ENCODE measurements at regions not wholly inside any gene's neighbourhood (a gene's known extent, or its start where the extent isn't known, plus 50 kb on each side); places are given as distances from the start of the nearest gene placed in this dataset.

GRCh38 chr15:98493966-98494511 is 154.3 kb upstream of the IGF1R start:
- no peak for DNase-seq

DNA sequence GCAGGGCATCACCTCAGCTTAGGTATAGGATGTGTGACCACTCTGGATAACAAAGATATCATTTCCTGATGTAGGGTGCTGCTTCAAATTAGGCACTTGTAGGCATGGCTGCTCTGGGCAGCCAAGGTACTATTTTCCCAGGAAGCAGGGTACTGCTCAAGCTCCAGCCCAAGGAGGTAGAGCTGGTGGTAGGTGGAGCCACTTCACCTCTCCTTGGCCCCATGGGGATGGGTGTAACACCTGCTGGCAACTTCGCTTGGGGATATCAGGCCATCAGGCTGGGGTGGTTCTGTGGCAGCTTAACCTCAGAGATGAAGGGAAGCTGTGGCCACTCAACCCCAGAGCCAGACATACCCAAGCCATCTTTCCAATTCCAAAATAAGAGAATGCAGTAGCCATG is 147.1 kb upstream of the IGF1R start:
- no peak for DNase-seq

DNA sequence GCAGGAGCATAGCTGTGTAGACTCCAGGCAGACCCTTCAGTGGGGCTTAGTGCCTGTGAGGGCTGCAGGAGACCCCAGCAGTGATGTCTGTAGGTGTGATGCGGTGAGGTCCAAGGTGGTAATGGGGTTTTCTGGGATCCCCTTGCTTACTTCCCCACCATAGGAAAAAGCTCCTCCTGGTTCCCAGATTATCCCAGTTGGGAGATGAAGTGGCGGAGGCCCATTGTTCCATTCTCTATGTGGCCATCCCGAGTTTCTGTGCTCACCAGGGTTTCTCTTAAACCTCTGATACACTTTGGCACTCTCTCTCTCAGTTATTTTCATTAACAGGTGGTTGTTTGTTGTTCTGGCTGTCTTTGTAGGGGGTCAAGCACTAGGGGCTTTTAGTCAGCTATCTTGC is 146.7 kb upstream of the IGF1R start:
- no peak for DNase-seq

DNA sequence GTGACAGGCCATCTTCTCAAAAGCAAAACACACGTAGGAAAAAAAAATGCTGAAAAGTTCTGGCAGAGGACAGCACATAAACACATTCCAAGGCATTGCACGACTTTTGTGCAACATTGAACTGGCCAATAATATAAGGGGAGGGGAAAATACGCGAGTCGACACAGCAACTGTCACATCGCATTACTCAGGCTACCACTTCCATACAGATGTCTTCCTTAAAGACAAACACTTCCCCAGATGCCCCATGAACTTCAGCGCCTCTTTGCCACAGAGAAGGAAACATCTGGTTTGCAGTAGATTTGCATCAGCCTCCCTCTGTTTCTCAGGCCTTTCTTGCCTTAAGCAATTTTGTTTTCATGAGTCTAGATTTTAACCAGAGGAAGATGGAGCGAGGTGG is 144.4 kb upstream of the IGF1R start:
- DNase-seq = no peak

- DNase-seq = no peak
Measured at GRCh38 chr15:98504998-98505397, 143.3 kb upstream of the IGF1R start.

GRCh38 chr15:98505611-98506031 is 142.7 kb upstream of the IGF1R start:
- DNase-seq = no peak

GRCh38 chr15:98506172-98506571 is 142.2 kb upstream of the IGF1R start:
- DNase-seq = no peak

DNA sequence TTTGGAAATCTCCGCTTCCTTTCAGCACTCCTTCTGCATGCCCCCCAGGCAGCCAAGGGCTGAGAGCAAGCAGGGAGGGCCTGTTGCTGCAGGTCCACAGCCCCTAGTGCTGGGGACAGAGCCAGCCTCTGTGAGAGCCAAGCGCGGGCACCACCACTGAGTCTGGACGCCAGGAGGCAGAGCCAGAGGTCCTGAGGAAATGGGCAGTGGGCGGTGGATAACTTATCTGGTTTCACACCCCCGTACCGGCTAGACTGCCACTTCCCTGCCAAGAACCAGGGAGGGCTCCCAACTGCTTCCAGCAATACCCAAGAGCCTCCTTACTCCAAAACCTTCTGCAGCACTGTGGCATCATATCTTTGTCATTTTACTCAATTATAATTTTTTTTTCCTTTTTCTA is 141.6 kb upstream of the IGF1R start:
- no peak for DNase-seq

GRCh38 chr15:98513428-98513986 is 134.8 kb upstream of the IGF1R start:
- no peak for DNase-seq

DNA sequence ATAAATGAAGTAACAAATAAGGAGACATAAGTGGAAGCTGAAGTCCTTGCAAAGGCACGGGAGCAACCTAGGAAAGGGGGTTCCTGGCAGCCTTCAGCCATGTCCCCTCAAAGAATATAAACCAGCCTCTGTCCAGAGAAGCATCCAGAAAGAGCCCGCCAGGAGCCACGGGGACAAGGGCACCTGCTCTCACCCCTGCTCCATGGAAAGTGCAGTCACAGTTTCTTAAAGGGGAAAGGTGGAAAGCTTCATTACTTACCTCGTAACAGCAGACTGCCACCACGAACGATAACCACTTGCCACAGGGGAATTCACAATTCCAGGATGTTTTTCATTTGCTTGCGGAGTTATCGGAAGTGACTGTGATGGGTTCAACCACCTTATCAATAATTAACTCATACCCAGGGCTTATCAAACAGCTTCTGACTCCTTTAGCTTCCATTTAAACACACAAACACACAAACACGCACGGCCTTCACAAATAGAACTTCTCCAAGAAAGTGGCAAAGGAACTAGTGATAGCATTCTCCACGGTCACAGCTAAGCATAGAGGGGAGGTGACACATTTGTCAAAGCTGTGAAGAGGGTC is 134.2 kb upstream of the IGF1R start:
- no peak for DNase-seq

DNA sequence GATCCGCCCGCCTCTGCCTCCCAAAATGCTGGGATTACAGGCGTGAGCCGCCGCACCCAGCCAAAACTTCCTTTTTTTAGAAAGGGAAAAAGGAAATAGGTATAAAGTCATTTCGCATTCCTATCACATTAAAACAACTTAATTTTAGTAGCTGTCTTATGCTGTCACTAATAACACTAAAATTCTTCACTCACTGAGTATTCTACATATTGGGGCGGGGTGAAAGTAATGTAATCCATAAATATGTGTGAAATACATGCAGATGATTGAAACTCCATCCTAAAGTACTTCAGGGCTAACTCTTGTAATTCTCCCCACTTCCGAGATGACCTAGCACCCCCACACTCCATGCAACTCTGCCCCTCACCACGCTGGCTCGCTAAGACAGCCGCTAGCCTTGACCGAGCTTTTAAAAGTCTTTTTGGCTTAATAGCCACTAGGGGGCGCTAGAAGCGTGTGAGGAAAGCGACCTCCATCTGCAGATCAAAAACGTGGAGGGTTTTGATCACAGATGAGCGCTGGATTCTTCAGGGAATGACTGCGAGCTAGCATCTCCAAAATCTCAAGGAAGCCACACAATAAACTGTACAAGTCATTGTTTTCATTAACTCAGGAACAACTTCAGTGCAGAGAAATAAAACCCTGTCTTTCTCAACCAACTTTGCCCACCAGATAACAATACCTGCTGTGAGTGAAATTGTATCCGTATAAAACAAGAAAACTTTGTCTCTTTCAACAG is 129.3 kb upstream of the IGF1R start:
- DNase-seq = peak; percentile 50

DNA sequence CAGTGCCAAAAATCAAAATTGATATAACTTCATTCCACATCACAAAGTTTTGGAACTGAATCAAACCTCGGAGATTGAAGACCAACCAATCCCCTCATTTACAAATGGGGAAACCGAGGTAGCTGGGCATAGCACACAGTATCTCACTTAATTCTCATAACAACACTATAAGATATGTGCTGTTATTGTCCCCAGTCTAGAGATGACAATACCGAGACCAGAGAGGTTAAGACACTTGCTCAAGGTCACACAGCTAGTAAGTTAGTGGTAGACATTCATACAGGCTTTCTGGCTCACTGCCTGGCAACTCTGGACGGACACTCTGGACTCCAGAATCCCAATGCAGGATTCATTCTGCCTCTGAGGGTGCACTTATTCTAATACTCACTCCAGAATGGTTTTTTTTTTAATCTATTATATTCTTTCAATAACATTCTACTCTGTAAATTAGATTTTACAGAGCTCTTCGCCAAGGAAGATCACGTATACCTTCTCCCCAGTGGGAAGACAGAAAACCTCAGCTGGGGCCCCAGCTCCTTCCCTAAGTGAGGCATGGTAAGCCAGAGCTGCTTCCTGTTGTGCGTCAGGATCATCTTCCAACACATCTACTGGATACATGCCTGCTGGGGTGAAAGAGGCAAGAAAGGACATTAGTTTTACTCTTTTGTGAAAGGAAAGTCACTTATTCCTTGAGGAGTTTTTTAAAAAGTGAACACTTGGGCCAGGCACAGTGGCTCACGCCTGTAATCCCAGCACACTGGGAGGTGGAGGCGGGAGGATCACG is 128.4 kb upstream of the IGF1R start:
- no peak for DNase-seq

- no peak for DNase-seq
Measured at GRCh38 chr15:98522127-98522526, 126.2 kb upstream of the IGF1R start.

DNA sequence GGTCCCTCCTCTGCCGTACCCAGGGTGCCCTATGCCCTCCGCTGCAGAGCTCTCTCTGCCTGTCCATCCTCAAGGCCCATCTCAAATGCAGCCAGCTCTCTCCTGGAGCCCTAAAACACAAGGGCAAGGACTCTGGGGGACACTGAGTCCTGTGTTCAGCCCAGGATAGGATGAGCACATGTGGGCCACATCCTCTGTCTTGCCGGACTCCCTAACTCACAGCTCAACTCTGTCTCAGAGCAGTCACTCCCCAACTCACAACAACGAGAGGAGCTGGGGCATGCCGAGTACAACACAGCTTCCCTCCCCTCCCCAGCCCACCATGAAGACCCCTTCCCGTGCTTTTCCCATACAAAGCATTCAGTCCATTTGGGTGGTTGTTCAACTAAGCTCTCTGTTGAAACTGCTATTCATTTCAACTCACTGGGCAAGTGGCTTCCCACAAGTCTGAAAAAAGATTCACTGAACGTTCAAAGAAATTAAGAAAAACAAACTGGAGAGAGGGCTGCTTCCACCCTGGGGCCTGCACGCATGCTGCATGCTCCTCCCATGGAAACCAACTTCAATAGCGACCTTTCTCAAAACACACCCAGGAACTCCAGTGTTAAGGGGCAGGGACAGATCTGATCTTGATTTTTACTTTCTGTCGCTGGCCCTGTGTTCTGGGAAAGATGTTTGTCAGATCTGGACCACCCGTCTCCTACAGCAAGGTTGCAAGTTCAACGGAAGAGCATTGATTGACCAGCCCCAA is 124.3 kb upstream of the IGF1R start:
- no peak for DNase-seq

- DNase-seq = no peak
Measured at GRCh38 chr15:98524838-98525660, 123.3 kb upstream of the IGF1R start.

DNA sequence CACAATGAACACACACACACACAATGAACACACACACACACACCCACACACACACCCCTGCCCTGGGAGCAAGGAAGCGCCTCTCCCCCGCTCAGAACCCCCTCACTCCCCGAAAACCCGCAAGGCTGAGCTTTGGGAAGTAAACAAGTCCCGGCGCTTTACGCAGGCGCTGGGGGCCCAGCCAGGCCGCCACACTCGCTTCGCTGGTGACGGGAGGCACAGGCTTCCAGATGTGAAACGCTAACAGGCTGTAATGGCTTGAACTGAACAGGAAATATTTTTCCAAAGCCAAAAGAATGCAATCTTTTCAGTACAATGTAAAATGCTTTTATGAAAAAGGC is 122.7 kb upstream of the IGF1R start:
- no peak for DNase-seq

DNA sequence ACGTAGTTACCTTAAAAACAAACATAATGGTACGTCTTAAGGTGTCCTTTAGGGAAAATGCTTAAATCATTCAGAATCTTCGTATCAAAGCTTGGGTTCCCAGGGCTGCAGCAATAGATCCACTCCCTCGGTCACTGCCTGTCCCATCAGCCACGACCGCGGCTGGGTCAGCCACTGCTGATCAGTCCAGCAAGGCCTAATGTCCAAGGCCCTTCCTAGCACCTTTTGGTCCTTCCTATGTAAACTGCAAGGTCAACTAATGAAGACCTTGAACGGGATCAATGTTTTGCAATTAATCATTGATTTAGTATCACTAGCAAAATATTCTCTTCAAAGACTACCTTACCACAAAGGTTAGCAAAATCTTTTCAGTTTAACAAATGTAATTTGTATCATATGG is 122.2 kb upstream of the IGF1R start:
- DNase-seq = no peak

DNA sequence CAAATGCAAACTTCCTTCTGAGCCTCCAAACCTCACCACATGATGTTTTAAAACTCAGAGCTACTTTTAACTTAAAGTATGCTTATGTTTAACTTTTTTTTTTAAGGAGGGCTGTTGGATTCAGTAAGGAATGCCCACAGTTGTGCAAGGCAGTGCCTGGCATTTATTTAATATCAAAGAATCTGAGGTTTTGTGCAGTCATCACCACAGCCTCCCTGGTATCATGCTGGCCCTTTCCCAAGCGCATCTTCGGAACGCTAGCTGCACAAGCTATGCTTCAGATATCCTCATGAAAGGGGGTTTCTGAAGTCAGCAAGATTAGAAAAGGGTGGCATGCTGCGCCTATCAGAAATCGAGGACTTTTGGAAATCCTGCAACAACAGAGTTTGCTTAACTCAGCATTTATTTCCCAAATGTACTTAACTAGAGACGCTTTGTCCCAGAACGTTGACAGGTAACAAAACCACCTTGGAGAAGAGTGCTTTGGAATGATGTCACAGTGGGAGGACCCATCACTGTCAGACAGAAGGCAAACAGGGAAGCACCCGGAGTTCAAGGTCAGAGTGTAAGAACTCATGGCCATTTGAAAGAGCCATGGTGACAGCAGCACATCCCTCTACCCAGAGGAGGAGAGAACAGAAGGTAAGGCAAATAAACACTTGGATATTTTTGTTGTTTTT is 120.2 kb upstream of the IGF1R start:
- DNase-seq = no peak

DNA sequence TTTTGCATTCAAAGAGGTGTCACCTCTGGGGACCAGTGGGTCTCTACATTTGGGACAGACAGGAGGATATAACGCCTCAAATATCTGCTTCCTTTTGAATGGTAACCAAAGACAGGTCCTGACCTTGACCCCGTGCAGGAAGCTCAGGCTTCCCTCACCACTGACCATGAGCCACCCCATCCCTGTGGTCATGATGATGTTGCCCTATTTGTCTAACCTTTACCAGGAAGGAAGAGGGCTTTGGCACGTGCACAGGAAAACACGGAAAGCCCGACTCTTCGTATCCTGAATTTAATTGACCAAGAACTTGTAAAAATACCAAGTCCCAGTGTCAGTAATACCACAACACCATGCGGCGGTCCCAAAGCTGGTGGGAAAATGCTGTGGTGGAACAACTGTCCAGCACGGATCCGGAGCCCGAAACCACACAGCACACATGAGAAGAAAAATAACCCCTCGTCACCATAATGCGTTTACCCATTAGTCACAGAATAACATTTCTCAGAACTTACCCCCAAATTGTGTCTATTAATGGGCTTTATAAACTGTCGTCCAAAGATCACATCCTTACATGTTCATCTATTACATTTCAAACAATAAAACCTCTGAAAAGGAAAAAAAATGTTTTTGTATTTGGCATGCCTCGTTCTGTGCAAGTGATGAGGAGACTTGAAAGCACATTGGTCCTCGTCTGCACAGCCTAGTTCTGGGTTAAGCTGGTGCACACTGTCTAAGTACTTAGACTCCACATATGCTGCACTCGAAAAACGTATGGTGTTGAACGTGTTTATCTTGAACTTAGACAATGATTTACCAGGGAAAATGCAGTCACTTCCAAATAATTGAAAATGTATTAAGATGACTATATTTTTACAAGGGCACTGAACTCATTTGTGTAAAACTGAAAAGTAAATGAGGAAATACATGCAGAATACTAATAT is 118.9 kb upstream of the IGF1R start:
- DNase-seq = no peak

GRCh38 chr15:98530570-98530969 is 117.8 kb upstream of the IGF1R start:
- no peak for DNase-seq

All from NCI-H748 treated with DMSO at 0.1 percent for 48 hours (cell line).